ENCODE measurements at regions not wholly inside any gene's neighbourhood (a gene's known extent, or its start where the extent isn't known, plus 50 kb on each side); places are given as distances from the start of the nearest gene placed in this dataset.

GRCh38 chr1:5763696-5764370 lies 228.4 kb downstream of the NPHP4 start:
- intact Hi-C loops (cut with micrococcal nuclease; ENCODE audit: unreplicated experiment), result no loop called here
- Mint-ChIP-seq H3K27ac (ENCODE audit: unreplicated experiment) (no peak overlapping the region), H3K9me3 (ENCODE audit: unreplicated experiment) (peaks cover 10% of the 10 kb centered on the region), H3K36me3 (ENCODE audit: insufficient read depth, unreplicated experiment) (no peaks in the 10 kb centered on the region), H3K4me1 (ENCODE audit: low read depth, unreplicated experiment) (no peaks in the 10 kb centered on the region), H3K4me3 (ENCODE audit: unreplicated experiment) (no peak overlapping the region), H3K27me3 (ENCODE audit: insufficient read depth, unreplicated experiment) (peaks cover 3% of the 10 kb centered on the region)
- Histone ChIP-seq H3K4me3 (ENCODE audit: low read depth, low read length) (no peak overlapping the region), H3K4me1 (no peaks in the 10 kb centered on the region), H3K9me3 (no peaks in the 10 kb centered on the region; the same call in 1 of the 2 replicates), H3K36me3 (ENCODE audit: control insufficient read depth, insufficient read depth, low read length) (no peaks in the 10 kb centered on the region), H3K27me3 (replicated peaks; ENCODE audit: control insufficient read depth, insufficient read depth, low read length) (no peaks in the 10 kb centered on the region)
- ChIA-PET CTCF (interaction anchor here (1.7 kb wide), 1 partner anchor 18 kb away, joined by 3 read pairs; no protein-coding TSS in a partner anchor), POLR2A (interaction anchor here (0.5 kb wide), 1 partner anchor 65 kb away, joined by 4 read pairs; no protein-coding TSS in a partner anchor)
- no peak for DNase-seq
- TF ChIP-seq CTCF (IDR thresholded peaks at IDR 0.05; ENCODE audit: insufficient read depth in 1 of 2, low read depth in 1 of 2, low read length in 1 of 2, severe bottlenecking in 1 of 2, unreplicated experiment in 1 of 2), result no peak
- BruUV-seq (replicated peaks), result no TSS peak

- BruUV-seq (replicated peaks), result no TSS peak
- CTCF ChIA-PET, result no interaction called here
- intact Hi-C loops (cut with micrococcal nuclease; ENCODE audit: unreplicated experiment), result no loop called here
Measured at GRCh38 chr1:5758859-5759578, 233.2 kb downstream of the NPHP4 start.

More at GRCh38 chr1:5758859-5759578, 233.2 kb downstream of the NPHP4 start:
- H3K27me3 Mint-ChIP-seq (ENCODE audit: insufficient read depth, unreplicated experiment), result peaks cover 12% of the 10 kb centered on the region
- Histone ChIP-seq H3K9me3 (no peaks in the 10 kb centered on the region; the same call in 1 of the 2 replicates), H3K4me3 (ENCODE audit: low read depth, low read length) (no peak overlapping the region), H3K4me1 (no peaks in the 10 kb centered on the region), H3K27me3 (replicated peaks; ENCODE audit: control insufficient read depth, insufficient read depth, low read length) (no peaks in the 10 kb centered on the region), H3K36me3 (ENCODE audit: control insufficient read depth, insufficient read depth, low read length) (no peaks in the 10 kb centered on the region)
- no peaks in the 10 kb centered on the region for H3K36me3 Mint-ChIP-seq (ENCODE audit: insufficient read depth, unreplicated experiment)
- no peaks in the 10 kb centered on the region for H3K4me1 Mint-ChIP-seq (ENCODE audit: low read depth, unreplicated experiment)
- no peak overlapping the region for H3K4me3 Mint-ChIP-seq (ENCODE audit: unreplicated experiment)
- no peak overlapping the region for H3K27ac Mint-ChIP-seq (ENCODE audit: unreplicated experiment)
- no peak for DNase-seq
- POLR2A ChIA-PET, result no interaction called here
- TF ChIP-seq CTCF (IDR thresholded peaks at IDR 0.05; ENCODE audit: insufficient read depth in 1 of 2, low read depth in 1 of 2, low read length in 1 of 2, severe bottlenecking in 1 of 2, unreplicated experiment in 1 of 2), result no peak
- H3K9me3 Mint-ChIP-seq (ENCODE audit: unreplicated experiment), result peaks cover 10% of the 10 kb centered on the region

Data from Caco-2 (cell line).